GM18499 (cell line): ENCODE measurements at regions not wholly inside any gene's neighbourhood (a gene's known extent, or its start where the extent isn't known, plus 50 kb on each side); places are given as distances from the start of the nearest gene placed in this dataset.

ENCODE experiments used
- ATAC-seq: cut with Tn5 transposase; IDR thresholded peaks from one replicate; pipeline ENCODE4 v1.9.1; 2021; ENCODE audit warnings: moderate number of reproducible peaks; ENCODE audit not compliant: insufficient read depth, unreplicated experiment

GRCh38 chr9:88783711-88784083, 207.6 kb upstream of the S1PR3 start:
- no peak for ATAC-seq

- ATAC-seq: no peak
These were observed 206.3 kb upstream of the S1PR3 start for GRCh38 chr9:88784960-88785359.

GRCh38 chr9:88786291-88787079, 204.8 kb upstream of the S1PR3 start:
- no peak for ATAC-seq

- ATAC-seq: no peak
These were observed 201.5 kb upstream of the S1PR3 start for GRCh38 chr9:88789785-88790184.

GRCh38 chr9:88791105-88791805, 200.0 kb upstream of the S1PR3 start:
- no peak for ATAC-seq

GRCh38 chr9:88792502-88792901, 198.8 kb upstream of the S1PR3 start:
- ATAC-seq: no peak

- ATAC-seq: no peak
These were observed 197.2 kb upstream of the S1PR3 start for GRCh38 chr9:88794100-88794499.

GRCh38 chr9:88796947-88797346, 194.3 kb upstream of the S1PR3 start:
- ATAC-seq: no peak

GRCh38 chr9:88798476-88798875, 192.8 kb upstream of the S1PR3 start:
- no peak for ATAC-seq

GRCh38 chr9:88799541-88800328, 191.5 kb upstream of the S1PR3 start:
- no peak for ATAC-seq

GRCh38 chr9:88800329-88800682, 191.0 kb upstream of the S1PR3 start:
- ATAC-seq: no peak

GRCh38 chr9:88801214-88801796, 190.0 kb upstream of the S1PR3 start:
- ATAC-seq: no peak

- no peak for ATAC-seq
These were observed 188.7 kb upstream of the S1PR3 start for GRCh38 chr9:88802533-88802932.

- ATAC-seq: no peak
These were observed 187.6 kb upstream of the S1PR3 start for GRCh38 chr9:88803546-88804253.

GRCh38 chr9:88804254-88804596, 187.0 kb upstream of the S1PR3 start:
- no peak for ATAC-seq

- ATAC-seq: no peak
These were observed 185.9 kb upstream of the S1PR3 start for GRCh38 chr9:88805217-88805943.

- ATAC-seq: no peak
These were observed 183.8 kb upstream of the S1PR3 start for GRCh38 chr9:88807426-88807825.

GRCh38 chr9:88808019-88808656, 183.1 kb upstream of the S1PR3 start:
- no peak for ATAC-seq

GRCh38 chr9:88808761-88809354, 182.4 kb upstream of the S1PR3 start:
- no peak for ATAC-seq
